Gastrocnemius medialis (tissue), 4 donors: ENCODE measurements at regions not wholly inside any gene's neighbourhood (a gene's known extent, or its start where the extent isn't known, plus 50 kb on each side); places are given as distances from the start of the nearest gene placed in this dataset.

Experiments used
- CTCF ChIP-seq, 5 experiments: fragments of 450-650 bp in 3 of 5; fragments of 200-600 bp in 2 of 5; sonication (generic) in 2 of 5; IDR thresholded peaks in 4 of 5; conservative IDR thresholded peaks in 1 of 5; 1 replicate in 4 of 5; 2 replicates in 1 of 5; pipeline ENCODE4 v1.5.1; 2016 to 2019; ENCODE audit warnings: antibody characterized with exemption in 5 of 5, mild to moderate bottlenecking in 3 of 5, moderate library complexity in 3 of 5
- POLR2A ChIP-seq, 2 donors: fragments of 450-650 bp; IDR thresholded peaks; one replicate each; pipeline ENCODE4 v1.6.1; 2017; ENCODE audit warnings: antibody characterized with exemption in 2 of 2, mild to moderate bottlenecking in 2 of 2, moderate library complexity in 2 of 2

GRCh38 chr2:120885321-120885720 lies 149.7 kb downstream of the GLI2 start:
- TF ChIP-seq CTCF (IDR thresholded peaks at IDR 0.05 in 4 of 5, conservative IDR thresholded peaks at IDR 0.05 in 1 of 5) (peak in 2 of 5 experiments; percentile 34 to 39), POLR2A (IDR thresholded peaks at IDR 0.05) (no peak)
